Astrocyte (in vitro differentiated cells and primary cell): ENCODE measurements at regions not wholly inside any gene's neighbourhood (a gene's known extent, or its start where the extent isn't known, plus 50 kb on each side); places are given as distances from the start of the nearest gene placed in this dataset.

Experiments used
- DNase-seq: peaks from one replicate; pipeline ENCODE4 v3.0.0-alpha.2; 2010; ENCODE audit warnings: low read depth
- FAIRE-seq: peaks from 2 replicates; lab custom pipeline; 2011; peaks lifted over from hg19 to GRCh38; lab: Jason Lieb, UNC
- H2AFZ ChIP-seq: 2 replicates; pipeline ENCODE4 v1.6.0; 2012; ENCODE audit warnings: low read depth, low read length, inconsistent platforms
- H3K27ac ChIP-seq: 2 replicates; pipeline ENCODE4 v1.5.1; 2011; ENCODE audit warnings: low read depth, low read length, inconsistent platforms
- H3K27me3 ChIP-seq: 2 replicates; pipeline ENCODE4 v1.6.0; 2011; ENCODE audit warnings: low read length, inconsistent platforms; ENCODE audit not compliant: insufficient read depth
- H3K36me3 ChIP-seq: 2 replicates; pipeline ENCODE4 v1.5.1; 2011; ENCODE audit warnings: low read length, inconsistent platforms; ENCODE audit not compliant: insufficient read depth
- H3K4me1 ChIP-seq: 2 replicates; pipeline ENCODE4 v1.5.1; 2011; ENCODE audit warnings: low read length, inconsistent platforms; ENCODE audit not compliant: insufficient read depth
- H3K4me2 ChIP-seq: 2 replicates; pipeline ENCODE4 v1.6.0; 2012; ENCODE audit warnings: low read length, inconsistent platforms
- H3K4me3 ChIP-seq: 2 replicates; pipeline ENCODE4 v1.5.1; 2011; ENCODE audit warnings: low read depth, mild to moderate bottlenecking, low read length, inconsistent platforms; ENCODE audit not compliant: insufficient read depth
- H3K79me2 ChIP-seq: 2 replicates; pipeline ENCODE4 v1.6.0; 2012; ENCODE audit warnings: mild to moderate bottlenecking, low read length, inconsistent platforms; ENCODE audit not compliant: insufficient read depth
- H3K9ac ChIP-seq: 2 replicates; pipeline ENCODE4 v1.6.0; 2012; ENCODE audit warnings: mild to moderate bottlenecking, low read length, inconsistent platforms
- H3K9me3 ChIP-seq: 2 replicates; pipeline ENCODE4 v1.5.1; 2012; ENCODE audit warnings: low read depth, mild to moderate bottlenecking, low read length, inconsistent platforms; ENCODE audit not compliant: insufficient read depth
- H4K20me1 ChIP-seq: 2 replicates; pipeline ENCODE4 v1.6.0; 2012; ENCODE audit warnings: low read length, inconsistent platforms; ENCODE audit not compliant: insufficient read depth
- H3K27ac Mint-ChIP-seq: one replicate; pipeline ENCODE4 v1.8.0; 2021; ENCODE audit warnings: mild to moderate bottlenecking, mixed read lengths; ENCODE audit not compliant: unreplicated experiment
- H3K27me3 Mint-ChIP-seq: one replicate; pipeline ENCODE4 v1.8.0; 2021; ENCODE audit warnings: low read depth, mixed read lengths; ENCODE audit not compliant: unreplicated experiment
- H3K36me3 Mint-ChIP-seq: one replicate; pipeline ENCODE4 v1.8.0; 2021; ENCODE audit warnings: low read depth, mixed read lengths; ENCODE audit not compliant: unreplicated experiment
- H3K4me1 Mint-ChIP-seq: one replicate; pipeline ENCODE4 v1.8.0; 2021; ENCODE audit warnings: low read depth, mixed read lengths; ENCODE audit not compliant: unreplicated experiment
- H3K4me3 Mint-ChIP-seq: one replicate; pipeline ENCODE4 v1.8.0; 2021; ENCODE audit warnings: mild to moderate bottlenecking, moderate library complexity, mixed read lengths; ENCODE audit not compliant: unreplicated experiment
- H3K9me3 Mint-ChIP-seq: one replicate; pipeline ENCODE4 v1.8.0; 2021; ENCODE audit warnings: mild to moderate bottlenecking, mixed read lengths; ENCODE audit not compliant: unreplicated experiment
- EZH2 ChIP-seq: IDR thresholded peaks from 2 replicates; pipeline ENCODE4 v1.6.1; 2012; ENCODE audit warnings: mild to moderate bottlenecking, low read length, inconsistent platforms; ENCODE audit not compliant: insufficient read depth
- TF ChIP-seq, protein P1 (sequence below): IDR thresholded peaks from 2 replicates; pipeline ENCODE4 v1.5.1; 2011; ENCODE audit warnings: low read depth, mild to moderate bottlenecking, inconsistent platforms, low read length, moderate library complexity; ENCODE audit not compliant: insufficient read depth

DNA sequence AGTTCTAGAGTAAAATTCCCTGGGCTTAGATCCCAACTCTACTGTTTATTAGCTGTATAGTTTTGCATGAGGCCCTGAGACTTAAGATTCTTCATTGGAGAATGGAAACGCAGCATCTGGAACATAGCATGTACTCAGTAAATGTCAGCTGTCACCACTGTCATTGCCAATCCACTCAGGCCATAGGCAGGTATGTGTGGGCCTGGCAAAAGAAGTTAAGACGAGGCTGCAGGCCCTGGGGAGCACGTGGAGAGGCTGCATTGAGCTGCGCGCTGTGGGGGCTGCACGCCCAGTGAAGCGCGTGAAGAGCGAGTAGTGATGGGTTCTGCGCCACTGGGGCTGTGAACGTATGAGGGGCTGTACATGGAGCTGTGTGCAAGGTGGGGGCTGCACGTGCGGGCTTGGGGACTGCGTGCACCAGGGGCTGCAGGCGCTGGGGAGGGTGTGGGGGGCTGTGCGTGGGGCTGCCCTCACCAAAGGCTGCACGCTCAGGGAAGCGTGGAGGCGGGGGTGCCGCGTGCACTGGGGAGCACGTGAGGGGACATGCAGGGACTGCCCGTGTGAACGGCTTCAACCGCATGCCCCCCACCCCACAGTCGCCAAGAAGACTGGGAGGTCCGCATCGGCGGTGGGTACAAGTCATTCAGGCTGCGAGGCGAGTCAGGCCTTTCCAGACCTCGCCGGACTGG, 85.5 kb downstream of the PRR15 start:
- Mint-ChIP-seq H3K4me1 (peaks cover 21% of the 10 kb centered on the region), H3K9me3 (no peaks in the 10 kb centered on the region), H3K4me3 (no peak overlapping the region), H3K27ac (no peak overlapping the region), H3K27me3 (no peaks in the 10 kb centered on the region), H3K36me3 (peaks cover 10% of the 10 kb centered on the region)
- Histone ChIP-seq H3K9ac (no peak overlapping the region), H3K4me3 (no peak overlapping the region), H3K27ac (no peak overlapping the region), H3K4me1 (no peaks in the 10 kb centered on the region), H3K27me3 (no peaks in the 10 kb centered on the region), H4K20me1 (no peaks in the 10 kb centered on the region), H3K79me2 (no peaks in the 10 kb centered on the region), H3K4me2 (no peak overlapping the region), H2AFZ (no peak overlapping the region), H3K36me3 (no peaks in the 10 kb centered on the region), H3K9me3 (no peaks in the 10 kb centered on the region)
- no peak for TF ChIP-seq EZH2
- TF ChIP-seq, protein P1, sequence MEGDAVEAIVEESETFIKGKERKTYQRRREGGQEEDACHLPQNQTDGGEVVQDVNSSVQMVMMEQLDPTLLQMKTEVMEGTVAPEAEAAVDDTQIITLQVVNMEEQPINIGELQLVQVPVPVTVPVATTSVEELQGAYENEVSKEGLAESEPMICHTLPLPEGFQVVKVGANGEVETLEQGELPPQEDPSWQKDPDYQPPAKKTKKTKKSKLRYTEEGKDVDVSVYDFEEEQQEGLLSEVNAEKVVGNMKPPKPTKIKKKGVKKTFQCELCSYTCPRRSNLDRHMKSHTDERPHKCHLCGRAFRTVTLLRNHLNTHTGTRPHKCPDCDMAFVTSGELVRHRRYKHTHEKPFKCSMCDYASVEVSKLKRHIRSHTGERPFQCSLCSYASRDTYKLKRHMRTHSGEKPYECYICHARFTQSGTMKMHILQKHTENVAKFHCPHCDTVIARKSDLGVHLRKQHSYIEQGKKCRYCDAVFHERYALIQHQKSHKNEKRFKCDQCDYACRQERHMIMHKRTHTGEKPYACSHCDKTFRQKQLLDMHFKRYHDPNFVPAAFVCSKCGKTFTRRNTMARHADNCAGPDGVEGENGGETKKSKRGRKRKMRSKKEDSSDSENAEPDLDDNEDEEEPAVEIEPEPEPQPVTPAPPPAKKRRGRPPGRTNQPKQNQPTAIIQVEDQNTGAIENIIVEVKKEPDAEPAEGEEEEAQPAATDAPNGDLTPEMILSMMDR = no peak
- no peak for FAIRE-seq
- DNase-seq = no peak

DNA sequence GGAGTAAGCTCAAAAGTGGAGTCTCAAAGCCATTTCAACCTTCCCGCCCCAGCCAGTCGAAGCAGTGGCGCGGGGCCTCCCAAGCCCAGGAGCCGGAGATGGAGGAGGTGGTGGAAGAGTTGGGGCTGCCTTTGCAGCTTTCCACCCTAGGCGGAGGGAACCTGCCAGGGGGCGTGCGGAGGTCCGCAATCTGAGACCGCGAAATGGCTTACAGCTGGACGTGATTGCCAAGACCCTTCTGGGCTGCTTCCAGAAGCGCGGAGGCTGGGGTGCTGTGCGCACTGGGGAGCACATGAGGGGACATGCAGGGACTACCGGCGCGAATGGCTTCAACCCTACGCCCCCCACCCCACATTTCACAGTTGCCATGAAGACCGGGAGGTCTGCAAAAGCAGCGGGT, 86.2 kb downstream of the PRR15 start:
- H3K27me3 Mint-ChIP-seq = no peaks in the 10 kb centered on the region

DNA sequence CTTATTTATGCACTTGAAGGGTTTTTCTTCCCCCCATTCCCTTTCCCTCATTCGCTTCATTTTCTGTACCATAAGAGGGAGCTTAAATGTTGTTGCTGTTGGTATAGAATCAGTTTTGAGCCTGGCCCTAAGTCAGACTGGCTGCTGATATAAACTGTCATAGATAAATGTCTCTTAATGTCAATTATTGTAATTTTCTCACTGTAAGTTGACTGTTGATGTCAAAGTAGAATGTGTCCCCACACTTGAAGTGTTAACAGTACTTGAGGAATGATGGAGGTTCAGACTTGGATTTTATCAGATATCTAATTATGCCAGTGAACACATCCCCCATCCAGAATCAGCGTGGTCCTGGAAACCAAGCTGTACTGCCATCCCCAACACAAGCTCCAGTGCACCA, 87.8 kb downstream of the PRR15 start:
- H3K4me3 ChIP-seq = no peak overlapping the region
- Mint-ChIP-seq H3K27me3 (no peaks in the 10 kb centered on the region), H3K36me3 (peaks cover 10% of the 10 kb centered on the region), H3K27ac (no peak overlapping the region), H3K9me3 (no peaks in the 10 kb centered on the region), H3K4me3 (no peak overlapping the region), H3K4me1 (peaks cover 15% of the 10 kb centered on the region)
- H3K9me3 ChIP-seq = no peaks in the 10 kb centered on the region
- no peak for FAIRE-seq
- no peak overlapping the region for H2AFZ ChIP-seq
- no peaks in the 10 kb centered on the region for H3K36me3 ChIP-seq
- no peaks in the 10 kb centered on the region for H4K20me1 ChIP-seq
- H3K27ac ChIP-seq = no peak overlapping the region
- H3K27me3 ChIP-seq = no peaks in the 10 kb centered on the region
- no peak overlapping the region for H3K4me2 ChIP-seq
- no peaks in the 10 kb centered on the region for H3K79me2 ChIP-seq
- no peak for DNase-seq
- no peaks in the 10 kb centered on the region for H3K4me1 ChIP-seq
- no peak overlapping the region for H3K9ac ChIP-seq
- TF ChIP-seq, protein P1 = no peak
- no peak for TF ChIP-seq EZH2

More for the DNA sequence above, 86.2 kb downstream of the PRR15 start:
- Histone ChIP-seq H3K9ac (no peak overlapping the region), H3K4me2 (no peak overlapping the region), H4K20me1 (no peaks in the 10 kb centered on the region), H2AFZ (no peak overlapping the region), H3K36me3 (no peaks in the 10 kb centered on the region), H3K4me3 (no peak overlapping the region), H3K27me3 (no peaks in the 10 kb centered on the region), H3K9me3 (no peaks in the 10 kb centered on the region), H3K4me1 (no peaks in the 10 kb centered on the region), H3K27ac (no peak overlapping the region), H3K79me2 (no peaks in the 10 kb centered on the region)
- peaks cover 10% of the 10 kb centered on the region for H3K36me3 Mint-ChIP-seq
- H3K4me3 Mint-ChIP-seq = no peak overlapping the region
- DNase-seq = no peak
- TF ChIP-seq, protein P1 = no peak
- TF ChIP-seq EZH2 = no peak
- H3K4me1 Mint-ChIP-seq = peaks cover 21% of the 10 kb centered on the region
- no peak overlapping the region for H3K27ac Mint-ChIP-seq
- no peak for FAIRE-seq
- H3K9me3 Mint-ChIP-seq = no peaks in the 10 kb centered on the region
